OCI-LY1 (cell line): ENCODE measurements at regions not wholly inside any gene's neighbourhood (a gene's known extent, or its start where the extent isn't known, plus 50 kb on each side); places are given as distances from the start of the nearest gene placed in this dataset.

ENCODE experiments used
- H2AFZ ChIP-seq: fragments of 200-600 bp; sonication (generic), shearing (Covaris generic); 2 replicates; pipeline ENCODE4 v1.6.0; 2014; ENCODE audit warnings: antibody characterized with exemption, mild to moderate bottlenecking, low read length
- H3F3A ChIP-seq: fragments of 200-600 bp; sonication (generic), shearing (Covaris generic); 2 replicates; pipeline ENCODE4 v1.6.0; 2014; ENCODE audit warnings: mild to moderate bottlenecking, antibody characterized with exemption, low read length, moderate library complexity; ENCODE audit not compliant: insufficient read depth
- H3K27ac ChIP-seq: fragments of 200-600 bp; sonication (generic); 2 replicates; pipeline ENCODE4 v1.5.1; 2014; ENCODE audit warnings: low read length, mixed run types, mild to moderate bottlenecking, low read depth; ENCODE audit not compliant: poor library complexity, severe bottlenecking
- H3K27me3 ChIP-seq: fragments of 200-600 bp; sonication (generic); 2 replicates; pipeline ENCODE4 v1.6.0; 2014; ENCODE audit warnings: antibody characterized with exemption, mild to moderate bottlenecking, low read length, moderate library complexity; ENCODE audit not compliant: insufficient read depth
- H3K36me3 ChIP-seq: fragments of 200-600 bp; sonication (generic); 2 replicates; pipeline ENCODE4 v1.6.1; 2014; ENCODE audit warnings: mild to moderate bottlenecking, antibody characterized with exemption, low read length, moderate library complexity, mixed read lengths; ENCODE audit not compliant: insufficient read depth
- H3K4me1 ChIP-seq: fragments of 200-600 bp; sonication (generic); 2 replicates; pipeline ENCODE4 v1.5.1; 2014; ENCODE audit warnings: mild to moderate bottlenecking, low read length, moderate library complexity; ENCODE audit not compliant: insufficient read depth, severe bottlenecking
- H3K4me2 ChIP-seq: fragments of 200-600 bp; sonication (generic), shearing (Covaris generic); 2 replicates; pipeline ENCODE4 v1.6.1; 2014; ENCODE audit warnings: low read length
- H3K4me3 ChIP-seq: fragments of 200-600 bp; sonication (generic); 2 replicates; pipeline ENCODE4 v1.5.1; 2014; ENCODE audit warnings: low read length, low read depth, mild to moderate bottlenecking, mixed read lengths; ENCODE audit not compliant: poor library complexity, severe bottlenecking
- H3K79me2 ChIP-seq: fragments of 200-600 bp; shearing (Covaris generic); 2 replicates; pipeline ENCODE4 v1.6.1; 2016; ENCODE audit warnings: mixed run types, low read length, mixed read lengths; ENCODE audit not compliant: insufficient read depth
- H3K9ac ChIP-seq: fragments of 200-600 bp; sonication (generic), shearing (Covaris generic); 2 replicates; pipeline ENCODE4 v1.6.1; 2014; ENCODE audit warnings: mild to moderate bottlenecking, low read length, mixed read lengths
- H3K9me2 ChIP-seq: fragments of 200-600 bp; sonication (generic), shearing (Covaris generic); 2 replicates; pipeline ENCODE4 v1.6.1; 2014; ENCODE audit warnings: low read depth, mild to moderate bottlenecking, low read length, mixed read lengths
- H3K9me3 ChIP-seq: fragments of 200-600 bp; shearing (Covaris generic); 2 replicates; pipeline ENCODE4 v1.6.1; 2014; ENCODE audit warnings: low read length, mixed read lengths
- H4K20me1 ChIP-seq: fragments of 200-600 bp; sonication (generic), shearing (Covaris generic); 2 replicates; pipeline ENCODE4 v1.6.0; 2016; ENCODE audit warnings: mild to moderate bottlenecking, low read length; ENCODE audit not compliant: insufficient read depth
- EZH2 ChIP-seq: fragments of 200-600 bp; sonication (generic), shearing (Covaris generic); IDR thresholded peaks from 2 replicates; pipeline ENCODE4 v1.8.0; 2017; ENCODE audit warnings: borderline replicate concordance, mixed run types, mild to moderate bottlenecking, antibody characterized with exemption, low read length, moderate library complexity, mixed read lengths
- TF ChIP-seq, protein P1 (sequence below): fragments of 200-600 bp; sonication (generic), shearing (Covaris generic); IDR thresholded peaks from 2 replicates; pipeline ENCODE4 v1.5.1; 2017; ENCODE audit warnings: mild to moderate bottlenecking, antibody characterized with exemption, low read length, moderate library complexity, mixed read lengths

DNA sequence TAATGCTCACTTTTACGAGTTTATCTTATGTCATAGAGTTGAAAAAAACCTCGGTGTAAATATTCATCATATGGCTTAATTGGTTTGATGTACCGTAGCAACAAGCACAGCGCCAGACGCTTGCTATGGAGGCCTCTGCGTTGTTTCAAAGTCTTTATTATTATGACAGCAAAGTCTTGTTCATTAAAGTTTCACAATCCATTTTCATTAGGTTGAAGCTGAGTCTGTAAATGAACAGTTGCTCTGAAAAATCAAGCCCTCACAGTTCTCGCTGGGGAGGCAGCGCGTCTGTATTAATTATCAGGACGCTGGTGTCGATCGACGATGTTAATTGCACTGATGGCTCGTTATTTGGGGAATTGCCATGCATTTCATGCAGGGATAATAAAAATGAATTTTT lies 185.6 kb downstream of the INSC start:
- no peaks in the 10 kb centered on the region for H3F3A ChIP-seq
- H3K27me3 ChIP-seq: no peaks in the 10 kb centered on the region
- no peaks in the 10 kb centered on the region for H4K20me1 ChIP-seq
- no peaks in the 10 kb centered on the region for H3K9me2 ChIP-seq
- H3K27ac ChIP-seq: no peak overlapping the region
- no peak for TF ChIP-seq EZH2
- TF ChIP-seq, protein P1, sequence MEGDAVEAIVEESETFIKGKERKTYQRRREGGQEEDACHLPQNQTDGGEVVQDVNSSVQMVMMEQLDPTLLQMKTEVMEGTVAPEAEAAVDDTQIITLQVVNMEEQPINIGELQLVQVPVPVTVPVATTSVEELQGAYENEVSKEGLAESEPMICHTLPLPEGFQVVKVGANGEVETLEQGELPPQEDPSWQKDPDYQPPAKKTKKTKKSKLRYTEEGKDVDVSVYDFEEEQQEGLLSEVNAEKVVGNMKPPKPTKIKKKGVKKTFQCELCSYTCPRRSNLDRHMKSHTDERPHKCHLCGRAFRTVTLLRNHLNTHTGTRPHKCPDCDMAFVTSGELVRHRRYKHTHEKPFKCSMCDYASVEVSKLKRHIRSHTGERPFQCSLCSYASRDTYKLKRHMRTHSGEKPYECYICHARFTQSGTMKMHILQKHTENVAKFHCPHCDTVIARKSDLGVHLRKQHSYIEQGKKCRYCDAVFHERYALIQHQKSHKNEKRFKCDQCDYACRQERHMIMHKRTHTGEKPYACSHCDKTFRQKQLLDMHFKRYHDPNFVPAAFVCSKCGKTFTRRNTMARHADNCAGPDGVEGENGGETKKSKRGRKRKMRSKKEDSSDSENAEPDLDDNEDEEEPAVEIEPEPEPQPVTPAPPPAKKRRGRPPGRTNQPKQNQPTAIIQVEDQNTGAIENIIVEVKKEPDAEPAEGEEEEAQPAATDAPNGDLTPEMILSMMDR: no peak
- H3K9me3 ChIP-seq: no peaks in the 10 kb centered on the region
- no peaks in the 10 kb centered on the region for H3K4me1 ChIP-seq
- H3K9ac ChIP-seq: no peak overlapping the region
- no peak overlapping the region for H2AFZ ChIP-seq
- no peak overlapping the region for H3K4me3 ChIP-seq
- H3K36me3 ChIP-seq: no peaks in the 10 kb centered on the region
- no peak overlapping the region for H3K4me2 ChIP-seq
- no peaks in the 10 kb centered on the region for H3K79me2 ChIP-seq

DNA sequence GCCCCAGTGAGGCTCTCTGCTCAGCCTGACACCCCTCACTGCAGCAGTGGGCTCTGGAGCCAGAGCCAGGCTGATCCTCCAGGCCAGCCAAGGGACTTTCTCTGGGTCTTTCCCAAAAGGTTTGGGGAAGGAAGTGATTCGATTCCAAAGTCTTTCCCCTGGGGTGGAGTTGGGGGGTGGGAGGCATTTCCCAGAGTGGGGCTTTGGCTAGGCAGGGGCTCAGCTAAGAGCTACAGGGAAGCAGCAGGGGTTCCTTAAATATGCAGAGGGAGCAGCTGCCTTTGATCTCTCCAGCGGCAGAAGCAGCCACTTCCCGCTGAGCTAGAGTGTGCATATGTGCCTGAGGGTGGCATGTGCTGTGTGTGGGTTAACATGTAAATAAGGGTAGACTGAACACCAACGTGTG lies 192.9 kb downstream of the INSC start:
- Histone ChIP-seq H3K4me3 (no peak overlapping the region), H4K20me1 (no peaks in the 10 kb centered on the region), H2AFZ (no peak overlapping the region), H3F3A (no peaks in the 10 kb centered on the region), H3K9me3 (no peaks in the 10 kb centered on the region), H3K9ac (no peak overlapping the region), H3K4me2 (no peak overlapping the region), H3K27ac (no peak overlapping the region), H3K4me1 (no peaks in the 10 kb centered on the region), H3K36me3 (no peaks in the 10 kb centered on the region), H3K9me2 (no peaks in the 10 kb centered on the region), H3K27me3 (no peaks in the 10 kb centered on the region), H3K79me2 (no peaks in the 10 kb centered on the region)
- TF ChIP-seq, protein P1: no peak
- TF ChIP-seq EZH2: no peak

DNA sequence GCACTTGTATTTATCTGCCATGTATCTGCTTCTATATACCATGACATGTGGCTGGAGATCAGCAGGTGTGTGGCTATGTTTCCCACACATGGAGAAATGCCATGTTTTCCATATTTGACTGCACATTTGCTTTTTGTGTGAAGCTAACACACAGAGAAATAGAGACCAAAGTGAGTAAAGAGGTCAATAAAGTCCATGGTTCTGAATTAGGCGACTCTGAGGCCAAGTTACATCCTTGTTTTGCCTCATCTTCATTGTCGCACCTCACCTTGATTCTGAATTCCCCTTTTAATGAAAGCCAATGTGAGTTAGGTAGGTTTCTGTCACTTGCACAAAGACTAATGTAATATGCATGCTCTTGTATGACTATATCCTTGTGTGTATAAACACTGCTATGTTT lies 194.1 kb downstream of the INSC start:
- Histone ChIP-seq H3K27ac (no peak overlapping the region), H3K9me2 (no peaks in the 10 kb centered on the region), H4K20me1 (no peaks in the 10 kb centered on the region), H3F3A (no peaks in the 10 kb centered on the region), H3K4me2 (no peak overlapping the region), H3K9ac (no peak overlapping the region), H3K79me2 (no peaks in the 10 kb centered on the region), H3K9me3 (no peaks in the 10 kb centered on the region), H3K36me3 (no peaks in the 10 kb centered on the region), H2AFZ (no peak overlapping the region), H3K27me3 (no peaks in the 10 kb centered on the region), H3K4me3 (no peak overlapping the region), H3K4me1 (no peaks in the 10 kb centered on the region)
- TF ChIP-seq, protein P1: no peak
- TF ChIP-seq EZH2: no peak
